HG03095 (cell line): ENCODE measurements at regions not wholly inside any gene's neighbourhood (a gene's known extent, or its start where the extent isn't known, plus 50 kb on each side); places are given as distances from the start of the nearest gene placed in this dataset.
"Not testable (repeated sequence)": the region's sequence is repeated elsewhere in the genome, so short reads cannot be mapped to it uniquely, and the experiment has no call there.

Experiments
- ATAC-seq: cut with Tn5 transposase; IDR thresholded peaks from one replicate; pipeline ENCODE4 v1.9.1; 2021; ENCODE audit warnings: moderate library complexity; ENCODE audit not compliant: unreplicated experiment

GRCh38 chr6:168943231-168943905, 310.3 kb downstream of the THBS2 start:
- ATAC-seq = no peak

- ATAC-seq = no peak
These were observed 311.0 kb downstream of the THBS2 start for GRCh38 chr6:168942646-168943045.

DNA sequence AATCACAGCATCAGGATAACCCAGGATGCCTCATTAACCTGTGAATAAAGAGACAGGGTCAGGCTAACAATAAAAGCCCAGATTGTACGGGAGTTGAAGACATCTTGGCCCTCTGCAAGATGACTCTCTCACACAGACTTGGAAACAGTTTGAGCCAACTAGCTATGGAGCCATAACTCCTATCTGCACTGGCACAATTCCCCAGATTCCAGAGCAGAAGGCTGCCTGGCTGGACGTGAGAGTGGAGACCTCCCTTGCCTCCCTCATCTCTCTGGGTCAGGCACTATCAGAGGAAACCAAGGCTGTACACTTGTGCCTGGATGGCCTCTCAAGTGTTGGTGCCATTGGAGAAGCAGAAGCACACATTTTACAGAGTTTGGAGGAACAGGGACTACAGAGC, 312.6 kb downstream of the THBS2 start:
- ATAC-seq = no peak

DNA sequence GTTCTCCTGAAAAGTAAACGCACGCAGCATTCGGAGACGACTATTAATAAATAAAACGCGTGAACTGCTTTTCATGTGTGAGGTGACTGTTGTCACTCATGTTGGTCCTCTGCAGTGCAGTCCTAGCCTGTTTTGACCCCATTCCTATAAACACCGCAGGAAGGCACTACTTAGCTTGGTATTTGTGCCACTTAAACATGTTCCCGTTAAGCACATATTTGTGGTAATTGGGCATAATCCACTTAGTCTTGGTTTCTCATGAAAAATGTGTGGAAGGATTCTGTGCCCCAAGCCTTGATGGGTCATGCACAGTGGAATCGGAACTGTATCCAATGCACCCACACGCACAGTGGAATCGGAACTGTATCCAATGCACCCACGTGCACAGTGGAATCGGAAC, 313.9 kb downstream of the THBS2 start:
- ATAC-seq = no peak

- ATAC-seq = no peak
These were observed 314.6 kb downstream of the THBS2 start for GRCh38 chr6:168939041-168939440.

DNA sequence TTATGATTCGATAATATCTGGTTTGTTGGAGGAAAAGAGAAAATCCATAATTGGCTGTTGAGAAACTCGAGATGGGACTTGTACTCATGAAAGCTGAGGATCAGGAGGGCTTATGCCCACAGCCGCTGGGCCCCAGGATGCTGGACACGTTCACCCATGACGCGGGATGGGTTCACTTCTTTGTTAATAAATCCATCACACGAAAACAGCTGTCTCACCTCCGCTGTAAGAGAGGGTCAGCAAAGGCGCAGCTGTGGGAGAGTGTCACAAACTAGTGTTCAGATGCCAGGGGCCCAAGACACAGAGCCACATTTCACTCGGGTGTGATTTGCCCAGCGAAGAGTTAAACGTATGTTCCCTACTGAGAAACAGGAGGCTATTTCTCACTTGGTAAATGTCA, 315.1 kb downstream of the THBS2 start:
- ATAC-seq = no peak

GRCh38 chr6:168937054-168937453, 316.6 kb downstream of the THBS2 start:
- ATAC-seq = no peak

DNA sequence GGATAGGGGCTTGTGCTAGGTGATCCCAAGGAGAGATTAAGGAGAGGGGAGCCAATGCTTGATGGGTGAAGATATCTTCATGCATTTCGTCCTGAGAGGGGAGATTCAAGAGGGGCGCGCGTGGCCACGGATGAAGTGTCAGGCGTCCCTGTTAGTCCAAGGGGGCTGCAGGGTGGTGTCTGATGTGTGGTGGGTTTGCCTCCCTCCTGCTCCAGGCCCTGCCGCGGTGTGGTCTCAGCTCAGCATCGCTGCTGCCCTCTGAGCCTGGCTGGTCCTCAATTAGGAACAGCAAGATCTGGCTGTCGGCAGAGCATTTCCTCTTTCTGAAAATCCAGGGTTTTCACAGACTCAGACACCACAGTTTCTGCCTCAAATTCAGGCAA, 318.0 kb downstream of the THBS2 start:
- ATAC-seq = no peak

DNA sequence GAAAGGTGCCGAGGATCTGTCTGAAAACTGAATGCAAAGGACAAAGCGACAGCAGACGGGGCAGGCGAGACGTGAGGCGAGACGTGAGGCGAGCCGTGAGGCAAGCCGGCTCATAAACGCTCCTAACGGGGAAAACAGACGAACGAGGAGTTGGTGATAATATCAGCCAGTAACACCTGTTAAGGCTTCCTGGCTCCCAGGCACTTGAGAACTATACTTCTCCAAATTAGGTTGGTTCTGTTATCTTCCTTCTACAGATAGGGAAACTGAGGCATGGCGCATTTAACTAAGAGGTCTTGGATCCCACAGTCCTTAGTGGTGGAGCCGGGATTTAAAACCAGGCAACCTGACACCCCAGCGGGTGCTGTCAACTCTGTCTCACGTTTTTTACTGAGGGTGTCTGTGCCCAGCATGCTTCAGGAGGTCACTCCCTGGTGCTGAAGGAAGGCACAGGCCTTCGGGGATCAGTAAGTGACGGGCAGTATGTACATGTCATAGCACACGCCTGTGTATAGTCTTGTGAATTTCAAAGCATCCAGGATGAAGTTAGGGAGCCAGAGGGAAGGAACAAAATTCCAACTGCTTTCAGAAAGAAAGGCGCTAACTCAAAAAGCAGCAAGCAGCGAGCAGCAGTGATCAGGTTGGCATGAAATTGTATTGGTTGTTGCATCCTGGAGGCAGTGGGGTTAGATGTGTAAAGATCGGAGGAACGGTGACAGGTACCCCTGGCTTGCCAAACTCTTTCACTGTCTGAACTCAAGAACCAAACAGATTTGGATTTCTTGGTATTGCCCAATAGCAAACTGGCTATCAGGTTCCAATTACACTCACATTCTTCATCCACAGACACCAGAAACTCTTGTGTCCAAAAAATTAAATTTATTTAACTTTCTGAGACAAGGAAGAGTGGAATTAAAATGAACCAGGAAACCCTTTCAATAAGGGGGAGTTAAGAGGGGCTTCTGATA, 318.7 kb downstream of the THBS2 start:
- no peak for ATAC-seq

DNA sequence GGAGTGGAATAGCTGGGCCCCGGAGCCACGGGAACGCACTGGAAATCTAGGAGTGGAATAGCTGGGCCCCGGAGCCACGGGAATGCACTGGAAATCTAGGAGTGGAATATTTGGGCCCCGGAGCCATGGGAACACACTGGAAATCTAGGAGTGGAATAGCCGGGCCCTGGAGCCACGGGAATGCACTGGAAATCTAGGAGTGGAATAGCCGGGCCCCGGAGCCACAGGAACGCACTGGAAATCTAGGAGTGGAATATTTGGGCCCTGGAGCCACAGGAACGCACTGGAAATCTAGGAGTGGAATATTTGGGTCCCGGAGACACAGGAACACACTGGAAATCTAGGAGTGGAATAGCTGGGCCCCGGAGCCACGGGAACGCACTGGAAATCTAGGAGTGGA, 321.5 kb downstream of the THBS2 start:
- ATAC-seq = not testable (repeated sequence)

- not testable (repeated sequence) for ATAC-seq
These were observed 322.6 kb downstream of the THBS2 start for GRCh38 chr6:168931072-168931471.

DNA sequence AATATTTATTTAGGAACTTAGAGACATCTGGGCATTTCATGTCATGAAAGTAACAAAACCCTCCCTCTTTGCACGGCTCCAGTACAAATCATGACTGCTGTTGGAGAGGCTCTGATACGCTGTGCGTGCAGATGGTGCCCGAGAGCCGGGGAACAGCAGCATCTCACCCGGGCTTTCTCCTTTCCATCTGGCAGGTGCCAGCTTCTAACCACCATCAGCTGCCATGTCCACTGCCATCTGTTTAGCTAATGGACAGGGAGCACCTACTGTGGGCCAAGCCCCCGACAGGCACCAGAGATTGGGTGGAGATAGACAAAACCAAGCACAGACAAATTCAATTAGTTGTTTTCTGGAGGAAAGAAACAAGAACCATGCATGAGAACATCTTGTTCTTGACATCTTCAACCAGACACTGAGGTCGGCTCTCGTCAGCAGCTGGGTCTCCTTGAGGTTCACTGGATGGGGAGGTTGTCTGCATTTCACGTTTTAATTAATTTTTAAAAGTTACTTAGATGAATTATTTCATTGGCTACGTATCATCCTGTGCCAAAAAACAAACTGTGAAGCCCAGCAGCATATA, 323.7 kb downstream of the THBS2 start:
- no peak for ATAC-seq

- no peak for ATAC-seq
These were observed 325.6 kb downstream of the THBS2 start for GRCh38 chr6:168928012-168928411.

DNA sequence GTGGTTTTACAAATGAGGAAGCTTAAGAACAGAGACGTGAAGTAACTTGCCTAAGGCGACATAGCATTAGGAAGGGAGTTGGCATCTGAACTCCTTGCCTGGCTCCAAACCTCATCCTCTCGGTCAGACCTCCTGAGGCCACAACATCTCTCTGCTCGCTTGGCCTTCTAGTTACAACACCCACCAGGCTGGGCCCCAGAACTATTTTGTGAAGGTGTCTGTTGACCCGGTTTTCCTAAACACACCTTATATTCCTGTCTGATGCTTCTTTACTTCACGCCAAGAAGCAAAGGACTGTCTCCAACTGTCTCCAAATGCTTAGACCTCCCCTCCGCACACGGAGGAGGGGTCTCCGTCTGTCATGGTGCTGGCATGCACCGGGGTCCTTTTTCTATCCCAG, 326.6 kb downstream of the THBS2 start:
- ATAC-seq = no peak

DNA sequence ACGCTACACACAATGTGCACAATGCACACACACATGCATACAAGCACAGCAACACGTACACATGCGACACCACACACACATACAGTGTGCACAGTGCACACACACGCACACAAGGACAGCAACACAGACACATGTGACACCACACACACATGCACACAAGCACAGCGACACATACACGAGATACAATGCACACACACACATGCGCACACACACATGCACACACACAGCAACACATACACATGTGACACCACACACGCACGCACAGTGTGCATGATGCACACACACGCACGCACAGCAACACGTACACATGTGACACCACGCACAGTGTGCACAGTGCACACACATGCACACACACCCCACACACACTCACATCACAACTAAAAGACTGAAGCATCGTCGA, 327.3 kb downstream of the THBS2 start:
- no peak for ATAC-seq

DNA sequence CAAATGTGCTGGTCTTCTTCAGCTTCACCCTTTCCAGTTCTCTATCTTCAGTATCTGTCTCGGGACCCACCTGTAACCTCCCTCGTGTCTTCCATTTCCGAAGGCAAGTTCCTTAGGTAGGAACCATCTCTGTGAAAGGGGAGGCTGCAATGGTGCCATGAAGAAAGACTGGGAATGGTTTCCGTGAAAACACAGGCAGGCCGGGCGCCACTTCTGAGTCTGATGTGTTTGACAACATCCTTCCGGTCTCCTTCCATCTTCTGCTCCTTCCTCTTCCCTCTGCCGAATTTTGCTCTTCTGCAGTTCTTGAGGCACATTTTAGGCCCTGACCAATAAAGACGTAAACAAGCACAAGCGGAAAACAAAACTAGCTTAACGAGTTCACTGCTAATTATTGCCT, 328.0 kb downstream of the THBS2 start:
- no peak for ATAC-seq

DNA sequence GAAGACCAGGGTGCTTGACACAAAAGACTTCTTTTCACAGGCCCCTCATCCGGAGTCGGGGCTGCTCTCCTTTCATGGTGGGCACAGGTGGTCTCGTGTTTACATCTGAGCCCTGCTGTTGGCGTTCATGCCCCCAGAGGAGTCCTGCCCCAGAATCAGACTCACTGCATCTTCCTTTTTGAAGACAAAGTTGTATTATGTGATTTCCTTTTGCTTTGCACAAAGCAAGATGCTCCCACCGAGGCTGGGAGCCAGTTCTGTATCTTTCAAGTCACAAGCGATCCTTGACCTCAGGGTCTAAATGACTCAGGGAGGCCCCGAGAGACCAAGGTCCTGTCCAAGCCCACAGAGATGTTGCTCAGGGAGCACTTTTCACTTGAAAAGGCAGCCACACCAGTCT, 330.5 kb downstream of the THBS2 start:
- no peak for ATAC-seq

- ATAC-seq = no peak
These were observed 331.2 kb downstream of the THBS2 start for GRCh38 chr6:168922436-168922835.

GRCh38 chr6:168920289-168920688, 333.4 kb downstream of the THBS2 start:
- ATAC-seq = no peak

DNA sequence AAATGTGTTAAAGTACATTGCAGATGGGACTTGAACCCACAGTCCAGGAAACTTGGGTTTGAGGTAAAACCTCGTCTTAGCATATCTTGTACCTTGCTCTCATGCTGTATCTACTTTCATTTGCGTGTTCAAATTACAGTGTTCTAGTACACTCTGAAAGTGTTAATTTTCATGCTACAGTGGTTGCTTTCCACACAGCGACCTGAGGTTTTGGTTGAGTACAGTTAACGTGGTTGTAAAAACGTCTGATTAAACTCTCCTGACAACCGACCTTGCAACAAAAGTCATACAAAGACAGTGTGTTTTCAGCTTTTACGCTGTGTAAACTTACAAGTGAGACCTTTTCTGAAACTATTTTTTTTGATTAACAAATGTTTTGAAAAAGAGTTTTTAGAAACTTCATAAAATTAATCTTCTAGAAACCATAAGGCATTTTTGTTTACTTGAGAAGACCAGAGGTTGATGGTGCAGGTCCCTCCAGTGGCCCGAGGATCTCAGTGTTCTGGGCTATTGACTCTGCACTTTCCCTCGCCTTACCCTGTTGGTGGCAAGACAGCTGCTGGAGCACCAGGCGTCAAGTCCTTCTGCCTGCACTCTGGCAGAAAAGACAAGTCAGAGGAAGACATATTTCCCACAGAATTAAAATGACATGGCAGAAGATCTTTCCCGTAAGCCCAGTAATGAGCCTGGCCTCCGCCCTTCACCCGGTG, 334.0 kb downstream of the THBS2 start:
- ATAC-seq = no peak

- no peak for ATAC-seq
These were observed 337.0 kb downstream of the THBS2 start for GRCh38 chr6:168916576-168917211.
